Lower lobe of right lung (tissue), 2 donors: ENCODE measurements at regions not wholly inside any gene's neighbourhood (a gene's known extent, or its start where the extent isn't known, plus 50 kb on each side); places are given as distances from the start of the nearest gene placed in this dataset.

Experiments
- ATAC-seq, 2 donors: fragments of 200-7000 bp; cut with Tn5 transposase; one replicate each; pipeline ENCODE4 v1.9.1; 2020 to 2022; ENCODE audit warnings: mild to moderate bottlenecking in 2 of 2, moderate library complexity in 2 of 2
- DNase-seq: peaks from one replicate; pipeline ENCODE4 v3.0.0-alpha.2; 2020
- H3K27ac ChIP-seq: fragments of 200-600 bp; one replicate; pipeline ENCODE4 v1.8.0; 2022
- H3K27me3 ChIP-seq: fragments of 200-600 bp; one replicate; pipeline ENCODE4 v1.8.0; 2022; ENCODE audit warnings: low read depth
- H3K36me3 ChIP-seq: fragments of 200-600 bp; one replicate; pipeline ENCODE4 v1.8.0; 2022; ENCODE audit warnings: mild to moderate bottlenecking
- H3K4me1 ChIP-seq: fragments of 200-600 bp; one replicate; pipeline ENCODE4 v1.8.0; 2022
- H3K4me3 ChIP-seq: fragments of 200-600 bp; one replicate; pipeline ENCODE4 v1.8.0; 2022; ENCODE audit warnings: mild to moderate bottlenecking
- H3K9me3 ChIP-seq: fragments of 200-600 bp; one replicate; pipeline ENCODE4 v1.8.0; 2022
- intact Hi-C: fragments of 100-400 bp; cut with DNase I; formaldehyde crosslinking; loops from one replicate; pipeline ENCODE4 v1.11.0; 2022
- TF ChIP-seq, protein P1 (sequence below): fragments of 200-600 bp; IDR thresholded peaks from one replicate; pipeline ENCODE4 v1.8.0; 2022; ENCODE audit warnings: antibody characterized with exemption, mild to moderate bottlenecking
- donor health status: DM: no; HTN: yes; CAD: no; lungs with severe emphysema.

DNA sequence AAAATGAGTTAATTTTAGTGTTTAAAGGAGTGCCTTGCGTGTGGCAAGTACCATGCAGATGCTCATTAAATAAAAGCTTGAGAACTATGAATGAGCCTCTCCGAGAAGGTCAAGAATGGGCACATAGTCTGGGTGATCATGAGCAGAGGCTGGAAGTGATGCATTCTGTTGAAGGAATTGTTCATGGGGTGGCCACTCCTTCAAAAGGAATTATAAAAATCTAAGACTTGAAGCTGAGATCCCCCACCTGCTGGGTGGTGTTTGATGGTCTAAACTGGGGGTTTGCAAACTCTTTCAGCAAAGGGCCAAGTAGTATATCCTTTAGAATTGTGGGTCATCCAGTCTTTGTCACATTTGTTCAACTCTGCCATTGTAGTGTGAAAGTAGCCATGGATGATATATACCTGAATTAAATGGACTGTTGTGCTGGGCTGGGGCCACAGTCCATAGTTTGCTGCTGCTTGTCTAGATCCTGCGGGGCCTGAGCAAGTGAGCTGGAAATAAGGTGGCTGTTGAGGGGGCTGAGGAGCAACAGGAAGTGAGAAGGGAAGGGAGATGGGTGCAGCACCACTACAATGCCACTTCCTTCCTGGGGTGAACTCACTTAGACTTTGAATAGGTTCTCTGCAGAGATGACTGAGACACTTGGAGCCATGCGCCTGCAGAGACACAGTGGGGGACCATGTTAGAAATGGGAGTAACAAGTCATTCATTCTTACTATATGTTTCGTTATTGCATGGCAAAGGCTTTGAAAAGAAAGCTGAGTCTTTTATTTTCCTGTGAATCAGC is 179.0 kb downstream of the SNX19 start:
- no peaks in the 10 kb centered on the region for H3K36me3 ChIP-seq
- H3K4me3 ChIP-seq, result no peak overlapping the region
- H3K27me3 ChIP-seq, result no peaks in the 10 kb centered on the region
- intact Hi-C loops, result no loop called here
- TF ChIP-seq, protein P1, sequence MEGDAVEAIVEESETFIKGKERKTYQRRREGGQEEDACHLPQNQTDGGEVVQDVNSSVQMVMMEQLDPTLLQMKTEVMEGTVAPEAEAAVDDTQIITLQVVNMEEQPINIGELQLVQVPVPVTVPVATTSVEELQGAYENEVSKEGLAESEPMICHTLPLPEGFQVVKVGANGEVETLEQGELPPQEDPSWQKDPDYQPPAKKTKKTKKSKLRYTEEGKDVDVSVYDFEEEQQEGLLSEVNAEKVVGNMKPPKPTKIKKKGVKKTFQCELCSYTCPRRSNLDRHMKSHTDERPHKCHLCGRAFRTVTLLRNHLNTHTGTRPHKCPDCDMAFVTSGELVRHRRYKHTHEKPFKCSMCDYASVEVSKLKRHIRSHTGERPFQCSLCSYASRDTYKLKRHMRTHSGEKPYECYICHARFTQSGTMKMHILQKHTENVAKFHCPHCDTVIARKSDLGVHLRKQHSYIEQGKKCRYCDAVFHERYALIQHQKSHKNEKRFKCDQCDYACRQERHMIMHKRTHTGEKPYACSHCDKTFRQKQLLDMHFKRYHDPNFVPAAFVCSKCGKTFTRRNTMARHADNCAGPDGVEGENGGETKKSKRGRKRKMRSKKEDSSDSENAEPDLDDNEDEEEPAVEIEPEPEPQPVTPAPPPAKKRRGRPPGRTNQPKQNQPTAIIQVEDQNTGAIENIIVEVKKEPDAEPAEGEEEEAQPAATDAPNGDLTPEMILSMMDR, result no peak
- no peak overlapping the region for H3K27ac ChIP-seq
- DNase-seq (no peak), ATAC-seq (no peak)
- H3K4me1 ChIP-seq, result peaks cover 12% of the 10 kb centered on the region
- H3K9me3 ChIP-seq, result peaks cover 20% of the 10 kb centered on the region

DNA sequence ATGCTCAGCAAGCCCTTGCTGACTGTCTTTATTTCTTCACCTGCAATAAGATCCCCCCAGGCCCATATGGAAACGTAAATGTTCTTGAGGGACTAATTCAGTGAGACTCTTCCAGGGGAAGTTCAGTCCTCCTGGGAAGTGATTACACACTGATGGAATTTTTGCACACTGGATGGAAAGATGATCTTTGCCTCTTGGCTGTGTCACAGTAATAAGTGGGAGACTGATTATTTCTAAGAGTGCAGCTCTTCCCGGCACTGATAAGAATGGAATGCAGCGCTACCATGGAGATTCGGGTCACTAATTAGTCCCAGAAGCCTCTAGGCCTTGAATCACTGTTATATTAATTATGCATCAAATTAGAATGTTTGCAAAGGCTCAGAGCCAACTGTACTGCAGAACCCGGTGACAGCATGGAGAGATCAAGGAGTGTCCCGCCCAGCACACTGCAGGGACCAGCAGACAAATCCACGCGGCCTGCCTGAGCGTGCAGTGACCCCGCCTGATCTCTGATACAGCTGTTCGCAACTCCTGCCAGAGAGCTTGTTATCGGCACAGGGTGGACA is 178.3 kb downstream of the SNX19 start:
- no peaks in the 10 kb centered on the region for H3K36me3 ChIP-seq
- TF ChIP-seq, protein P1, result no peak
- ATAC-seq, result peak; percentile 64 to 84

DNA sequence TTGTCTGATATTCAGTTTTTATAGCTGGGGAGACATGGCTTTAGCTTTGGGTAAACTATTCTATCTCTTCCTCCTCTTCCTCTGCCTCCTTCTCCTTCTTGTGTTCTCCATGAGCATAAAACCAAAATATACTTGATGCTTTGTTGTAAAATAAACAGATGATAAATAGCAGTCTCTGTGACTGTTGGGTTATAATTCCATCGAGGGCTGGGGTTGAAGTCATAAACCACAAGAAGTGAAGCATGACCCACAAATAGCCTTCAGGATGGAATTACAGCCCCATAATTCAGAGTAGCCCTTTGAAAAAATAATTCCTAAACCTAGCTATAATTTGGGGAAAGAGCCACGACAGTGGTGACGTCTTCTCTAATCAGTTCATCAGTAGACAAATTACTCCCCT is 177.7 kb downstream of the SNX19 start:
- Histone ChIP-seq H3K27me3 (no peaks in the 10 kb centered on the region), H3K27ac (no peak overlapping the region), H3K4me1 (peaks cover 12% of the 10 kb centered on the region), H3K9me3 (peaks cover 20% of the 10 kb centered on the region), H3K36me3 (no peaks in the 10 kb centered on the region), H3K4me3 (no peak overlapping the region)
- DNase-seq (no peak), ATAC-seq (no peak)
- intact Hi-C loops, result no loop called here
- TF ChIP-seq, protein P1, result no peak

More for the DNA sequence above, 178.3 kb downstream of the SNX19 start:
- H3K9me3 ChIP-seq, result peaks cover 20% of the 10 kb centered on the region
- DNase-seq, result no peak
- H3K27ac ChIP-seq, result no peak overlapping the region
- peaks cover 12% of the 10 kb centered on the region for H3K4me1 ChIP-seq
- H3K27me3 ChIP-seq, result no peaks in the 10 kb centered on the region
- intact Hi-C loops, result no loop called here
- no peak overlapping the region for H3K4me3 ChIP-seq

DNA sequence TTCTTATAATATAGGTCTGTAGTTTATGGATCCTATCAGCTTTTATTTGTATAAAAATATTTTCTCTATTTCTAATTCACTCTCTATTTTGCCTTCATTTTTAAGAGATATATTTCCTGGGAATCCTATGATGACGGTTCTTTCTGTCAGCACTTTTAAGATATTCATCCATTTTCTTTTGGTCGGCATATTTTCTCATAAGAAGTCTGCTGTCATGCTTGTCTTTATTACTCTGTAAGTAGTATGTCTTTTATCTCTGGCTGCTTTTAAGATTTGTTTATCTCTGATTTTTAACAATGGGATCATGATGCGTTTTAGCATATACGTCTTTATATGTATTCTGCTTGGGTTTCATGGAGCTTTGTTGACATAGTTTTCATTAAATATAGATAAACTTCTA is 175.5 kb downstream of the SNX19 start:
- H3K36me3 ChIP-seq, result no peaks in the 10 kb centered on the region
- peaks cover 12% of the 10 kb centered on the region for H3K4me1 ChIP-seq
- H3K9me3 ChIP-seq, result peaks cover 20% of the 10 kb centered on the region
- no peak for DNase-seq
- intact Hi-C loops, result no loop called here
- TF ChIP-seq, protein P1, result no peak
- H3K4me3 ChIP-seq, result no peak overlapping the region
- no peaks in the 10 kb centered on the region for H3K27me3 ChIP-seq
- H3K27ac ChIP-seq, result no peak overlapping the region
- no peak for ATAC-seq

DNA sequence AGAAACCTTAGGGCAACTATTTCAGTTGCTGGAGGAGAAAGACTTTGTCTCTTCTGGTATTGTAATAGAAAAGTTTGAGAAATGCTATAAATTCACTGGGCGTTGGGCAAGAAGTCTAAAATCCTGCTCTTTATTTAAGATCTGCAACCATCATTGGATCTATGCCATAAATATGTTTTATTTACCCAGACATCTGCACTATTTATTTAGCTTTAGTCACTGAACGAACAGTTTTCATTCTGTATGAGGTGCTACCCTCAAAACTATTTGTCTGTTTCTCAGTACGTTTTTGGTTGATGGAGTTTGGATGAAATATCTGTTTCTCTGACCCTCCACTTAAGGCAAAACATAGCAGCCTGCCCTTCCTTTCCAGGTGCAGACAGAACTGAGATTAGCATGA is 171.5 kb downstream of the SNX19 start:
- DNase-seq (no peak), ATAC-seq (no peak)
- no peaks in the 10 kb centered on the region for H3K4me1 ChIP-seq
- H3K4me3 ChIP-seq, result no peak overlapping the region
- H3K9me3 ChIP-seq, result peaks cover 20% of the 10 kb centered on the region
- no peaks in the 10 kb centered on the region for H3K27me3 ChIP-seq
- no peaks in the 10 kb centered on the region for H3K36me3 ChIP-seq
- intact Hi-C loops, result no loop called here
- H3K27ac ChIP-seq, result no peak overlapping the region
- TF ChIP-seq, protein P1, result no peak
